Transverse colon (tissue), 4 donors: ENCODE measurements at regions not wholly inside any gene's neighbourhood (a gene's known extent, or its start where the extent isn't known, plus 50 kb on each side); places are given as distances from the start of the nearest gene placed in this dataset.

Experiments used
- DNase-seq: peaks from one replicate; pipeline ENCODE4 v3.0.0-alpha.2; 2019
- H3K27ac ChIP-seq, 4 donors: fragments of 200-600 bp; sonication (generic); 2 replicates each; pipeline ENCODE4 v1.5.1; 2016 to 2018; ENCODE audit warnings: inconsistent platforms in 4 of 4
- H3K27me3 ChIP-seq: fragments of 200-600 bp; sonication (generic); 2 replicates; pipeline ENCODE4 v1.5.1; 2017; ENCODE audit warnings: inconsistent platforms
- H3K36me3 ChIP-seq, 4 donors: fragments of 200-600 bp; sonication (generic); 2 replicates each; pipeline ENCODE4 v1.5.1; 2017 to 2019; ENCODE audit warnings: inconsistent platforms in 4 of 4
- H3K4me1 ChIP-seq, 4 donors: fragments of 200-600 bp; sonication (generic); 2 replicates each; pipeline ENCODE4 v1.5.1; 2017 to 2020; ENCODE audit warnings: inconsistent platforms in 4 of 4
- H3K4me3 ChIP-seq, 4 donors: fragments of 200-600 bp; sonication (generic); 1 replicate in 1 of 4; 2 replicates in 3 of 4; pipeline versions ENCODE4 v1.5.1 to v1.6.1; 2017 to 2019; ENCODE audit warnings: inconsistent platforms in 4 of 4
- H3K9me3 ChIP-seq, 2 donors: fragments of 200-600 bp; sonication (generic); 2 replicates each; pipeline ENCODE4 v1.5.1; 2017 to 2019; ENCODE audit warnings: inconsistent platforms in 2 of 2
- CTCF ChIP-seq, 5 experiments: fragments of 200-600 bp in 3 of 5; fragments of 450-650 bp in 2 of 5; sonication (generic) in 3 of 5; IDR thresholded peaks; 1 replicate in 2 of 5; 2 replicates in 3 of 5; pipeline ENCODE4 v1.5.1; 2016 to 2017; ENCODE audit warnings: antibody characterized with exemption in 5 of 5, inconsistent platforms in 3 of 5, mild to moderate bottlenecking in 2 of 5, moderate library complexity in 1 of 5
- EP300 ChIP-seq: sonication (generic); formaldehyde crosslinking; IDR thresholded peaks from one replicate; pipeline ENCODE4 v1.6.1; 2017; ENCODE audit warnings: antibody characterized with exemption, low read depth
- POLR2A ChIP-seq: fragments of 450-650 bp; IDR thresholded peaks from one replicate; pipeline ENCODE4 v1.6.1; 2016; ENCODE audit warnings: antibody characterized with exemption, mild to moderate bottlenecking, moderate library complexity
- POLR2AphosphoS5 ChIP-seq, 3 donors: sonication (generic); formaldehyde crosslinking; IDR thresholded peaks; one replicate each; pipeline ENCODE4 v1.6.1; 2016; ENCODE audit warnings: antibody characterized with exemption in 3 of 3
- WGBS, 2 donors: methylation state at CpG; one replicate each; pipeline ENCODE4 v1.1.5; 2018; ENCODE audit warnings: low coverage in 1 of 2; 5-methylcytosine and 5-hydroxymethylcytosine counted together
- in situ Hi-C, 4 donors: fragments of 200-750 bp; cut with MboI; loops; one replicate each; pipeline versions ENCODE4 v1.15.0 to v1.15.1; 2017; ENCODE audit warnings: low sequenced_read_pairs in 3 of 4, low pct_ligation_motif_present in 1 of 4, low pct_unique_long_range_greater_than_20kb in 1 of 4
- intact Hi-C: fragments of 100-400 bp; cut with DNase I; formaldehyde crosslinking; loops from one replicate; pipeline ENCODE4 v1.15.1; 2023; ENCODE audit warnings: low total_unique reads

GRCh38 chr17:71821511-71821910 is 299.3 kb upstream of the SOX9 start:
- H3K27me3 ChIP-seq: no peaks in the 10 kb centered on the region

GRCh38 chr17:71824671-71825070 is 296.1 kb upstream of the SOX9 start:
- Histone ChIP-seq H3K27ac (no peak overlapping the region), H3K9me3 (no peaks in the 10 kb centered on the region), H3K27me3 (no peaks in the 10 kb centered on the region), H3K36me3 (no peaks in the 10 kb centered on the region), H3K4me3 (no peak overlapping the region), H3K4me1 (no peaks in the 10 kb centered on the region)
- DNase-seq: no peak
- intact Hi-C loops (no loop called here), in situ Hi-C loops (loop anchor here in 1 of 4 donors (25.0 kb wide), 1 partner anchor 112 kb away; no protein-coding TSS in a partner anchor)
- WGBS, 2 donors: 37 to 77% methylated on average over 2 to 4 of the region's 4 CpGs
- TF ChIP-seq CTCF (IDR thresholded peaks at IDR 0.05) (no peak), EP300 (no peak), POLR2AphosphoS5 (IDR thresholded peaks at IDR 0.05) (no peak), POLR2A (no peak)

More at GRCh38 chr17:71821511-71821910, 299.3 kb upstream of the SOX9 start:
- DNase-seq: no peak
- WGBS, 2 donors: 62 to 70% methylated on average over 4 of the region's 4 CpGs
- in situ Hi-C loops: loop anchor here in 1 of 4 donors (25.0 kb wide), 1 partner anchor 109 kb away; no protein-coding TSS in a partner anchor
- Histone ChIP-seq H3K4me1 (no peaks in the 10 kb centered on the region), H3K4me3 (no peak overlapping the region), H3K9me3 (no peaks in the 10 kb centered on the region), H3K36me3 (no peaks in the 10 kb centered on the region), H3K27ac (no peak overlapping the region)
- no peak for TF ChIP-seq CTCF (IDR thresholded peaks at IDR 0.05)
- no peak for TF ChIP-seq EP300
- no peak for TF ChIP-seq POLR2AphosphoS5 (IDR thresholded peaks at IDR 0.05)
- TF ChIP-seq POLR2A: no peak
- intact Hi-C loops: no loop called here

- H3K27ac ChIP-seq: no peak overlapping the region
- H3K4me3 ChIP-seq: no peak overlapping the region
- no peak for TF ChIP-seq POLR2AphosphoS5 (IDR thresholded peaks at IDR 0.05)
- TF ChIP-seq EP300: no peak
- TF ChIP-seq CTCF (IDR thresholded peaks at IDR 0.05): no peak
- no peak for TF ChIP-seq POLR2A
- no peaks in the 10 kb centered on the region for H3K36me3 ChIP-seq
- no peak for DNase-seq
- in situ Hi-C loops: no loop called here
- H3K9me3 ChIP-seq: no peaks in the 10 kb centered on the region
- H3K4me1 ChIP-seq: no peaks in the 10 kb centered on the region
- intact Hi-C loops: no loop called here
- WGBS, 2 donors: 63 to 76% methylated on average over 4 of the region's 4 CpGs
- no peaks in the 10 kb centered on the region for H3K27me3 ChIP-seq
These were observed 295.1 kb upstream of the SOX9 start for GRCh38 chr17:71825687-71826086.

GRCh38 chr17:71828182-71828596 is 292.6 kb upstream of the SOX9 start:
- Histone ChIP-seq H3K27me3 (no peaks in the 10 kb centered on the region), H3K27ac (no peak overlapping the region), H3K9me3 (no peaks in the 10 kb centered on the region), H3K36me3 (no peaks in the 10 kb centered on the region), H3K4me1 (no peaks in the 10 kb centered on the region), H3K4me3 (no peak overlapping the region)
- DNase-seq: no peak
- no peak for TF ChIP-seq EP300
- TF ChIP-seq POLR2A: no peak
- TF ChIP-seq POLR2AphosphoS5 (IDR thresholded peaks at IDR 0.05): no peak
- TF ChIP-seq CTCF (IDR thresholded peaks at IDR 0.05): no peak
- in situ Hi-C loops (no loop called here), intact Hi-C loops (no loop called here)
- WGBS, 2 donors: 29 to 40% methylated on average over 2 to 5 of the region's 5 CpGs
